NCI-H2029 treated with DMSO at 0.1 percent for 48 hours (cell line): ENCODE measurements at regions not wholly inside any gene's neighbourhood (a gene's known extent, or its start where the extent isn't known, plus 50 kb on each side); places are given as distances from the start of the nearest gene placed in this dataset.

Source experiments
- DNase-seq: peaks from one replicate; lab custom pipeline; 2025; lab: John Stamatoyannopoulos, UW

GRCh38 chr9:95615246-95615645 is 98.5 kb upstream of the PTCH1 start:
- DNase-seq = no peak

- no peak for DNase-seq
Observed at GRCh38 chr9:95613670-95614069, 96.9 kb upstream of the PTCH1 start.

DNA sequence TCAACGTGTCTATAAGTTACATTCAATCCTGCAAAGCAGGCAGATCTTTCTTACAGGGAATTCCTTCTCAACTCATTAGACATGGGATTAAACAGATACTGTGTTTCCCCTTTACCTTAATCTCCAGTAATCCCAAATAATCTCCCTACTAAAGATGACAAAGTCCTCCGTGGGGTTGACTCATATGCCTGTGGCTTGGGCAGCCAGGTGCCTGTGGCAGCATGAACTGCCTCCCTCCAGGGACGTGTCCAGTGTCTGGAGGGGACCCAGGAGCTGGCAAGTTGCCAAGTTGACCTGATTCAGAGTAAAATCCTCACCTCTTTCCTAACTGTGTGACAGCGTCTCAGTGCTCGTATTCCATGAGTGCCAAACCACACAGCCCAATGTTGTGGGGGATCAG is 94.6 kb upstream of the PTCH1 start:
- no peak for DNase-seq

GRCh38 chr9:95610006-95610785 is 93.4 kb upstream of the PTCH1 start:
- no peak for DNase-seq

- no peak for DNase-seq
Observed at GRCh38 chr9:95609426-95609825, 92.7 kb upstream of the PTCH1 start.

DNA sequence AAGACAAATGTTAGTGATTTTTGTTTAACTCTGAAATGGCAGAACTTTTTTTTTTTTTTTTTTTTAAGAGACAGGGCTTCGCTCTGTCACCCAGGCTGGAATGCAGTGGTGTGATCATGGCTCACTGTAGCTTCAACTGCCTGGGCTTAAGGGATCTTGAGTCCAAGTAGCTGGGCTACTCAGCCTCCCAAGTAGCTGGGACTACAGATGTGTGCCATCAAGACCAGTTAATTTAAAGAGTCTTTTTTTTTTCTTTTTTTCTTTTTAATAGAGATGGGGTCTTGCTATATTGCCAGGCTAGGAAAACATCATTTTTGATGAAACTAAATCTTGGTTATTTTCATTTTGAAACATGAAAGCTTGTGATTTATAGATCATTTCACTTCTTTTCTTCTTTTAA is 91.6 kb upstream of the PTCH1 start:
- no peak for DNase-seq

GRCh38 chr9:95607507-95607906 is 90.7 kb upstream of the PTCH1 start:
- DNase-seq = no peak

GRCh38 chr9:95606489-95607350 is 89.9 kb upstream of the PTCH1 start:
- DNase-seq = no peak

- no peak for DNase-seq
Observed at GRCh38 chr9:95605816-95606488, 89.2 kb upstream of the PTCH1 start.

DNA sequence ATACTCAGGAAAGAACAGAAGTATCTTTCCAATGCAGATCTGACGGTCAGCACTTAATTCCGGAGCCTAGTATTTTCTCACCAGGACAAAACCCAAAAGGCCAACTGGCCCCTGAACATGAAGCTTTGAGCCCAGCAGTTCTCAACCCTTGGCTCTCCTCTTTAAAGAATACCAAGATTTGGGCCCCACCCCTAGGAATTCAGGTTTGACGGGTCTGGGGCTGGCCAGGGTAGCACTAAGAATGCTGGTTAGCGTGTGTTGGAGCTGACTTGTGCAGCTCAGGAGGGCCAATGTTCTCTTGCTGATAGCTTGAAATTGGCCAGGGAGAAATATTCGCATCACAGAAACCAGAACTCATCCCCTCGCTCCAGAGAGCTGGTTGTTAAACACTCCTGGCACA is 88.3 kb upstream of the PTCH1 start:
- DNase-seq = no peak

- no peak for DNase-seq
Observed at GRCh38 chr9:95598236-95598635, 81.5 kb upstream of the PTCH1 start.

DNA sequence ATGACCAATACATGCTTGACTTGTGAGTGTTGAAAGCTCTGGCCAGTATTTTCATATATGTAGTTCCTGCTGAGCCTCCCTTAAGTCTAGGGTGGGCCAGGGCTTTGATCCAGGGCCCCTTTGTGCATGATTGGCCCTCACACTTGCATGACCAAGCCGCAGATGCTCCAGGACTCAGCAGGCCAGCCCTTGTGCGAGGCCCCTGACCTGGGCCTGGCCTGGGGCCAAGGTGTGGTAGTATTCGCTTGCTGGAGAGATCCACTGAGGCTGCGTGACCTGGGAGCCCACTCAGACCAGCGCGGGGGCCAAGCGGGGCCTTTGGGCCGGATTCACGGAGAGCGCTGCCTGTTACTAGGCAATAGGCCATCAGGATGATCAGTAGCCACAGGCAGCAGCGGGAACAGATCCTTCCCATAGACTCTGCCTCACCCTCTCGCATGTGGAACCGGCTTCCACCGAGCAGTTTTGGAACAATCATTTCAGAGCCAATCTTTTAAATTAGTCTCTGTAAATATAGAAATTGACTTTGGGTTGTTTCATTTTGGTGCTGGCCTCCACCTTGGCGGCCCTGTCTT is 79.0 kb upstream of the PTCH1 start:
- no peak for DNase-seq

DNA sequence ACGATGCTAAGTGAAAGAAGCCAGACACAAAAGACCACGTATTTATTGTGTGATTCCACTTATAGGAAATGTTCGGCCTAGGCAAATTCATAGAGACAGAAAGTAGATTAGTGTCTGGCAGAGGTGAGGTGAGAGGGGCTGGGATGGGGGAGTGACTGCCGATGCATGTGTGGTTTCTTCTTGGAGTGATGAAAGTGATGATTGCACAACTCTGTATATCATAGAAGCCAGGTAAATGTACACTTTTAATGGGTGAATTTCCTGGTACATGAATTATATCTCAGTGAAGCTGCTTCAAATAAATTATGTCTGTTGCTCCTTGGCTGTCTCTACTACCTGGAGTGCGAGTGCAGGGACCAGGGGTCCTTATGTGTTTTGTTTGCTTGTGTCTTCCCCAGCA is 76.2 kb upstream of the PTCH1 start:
- DNase-seq = no peak

DNA sequence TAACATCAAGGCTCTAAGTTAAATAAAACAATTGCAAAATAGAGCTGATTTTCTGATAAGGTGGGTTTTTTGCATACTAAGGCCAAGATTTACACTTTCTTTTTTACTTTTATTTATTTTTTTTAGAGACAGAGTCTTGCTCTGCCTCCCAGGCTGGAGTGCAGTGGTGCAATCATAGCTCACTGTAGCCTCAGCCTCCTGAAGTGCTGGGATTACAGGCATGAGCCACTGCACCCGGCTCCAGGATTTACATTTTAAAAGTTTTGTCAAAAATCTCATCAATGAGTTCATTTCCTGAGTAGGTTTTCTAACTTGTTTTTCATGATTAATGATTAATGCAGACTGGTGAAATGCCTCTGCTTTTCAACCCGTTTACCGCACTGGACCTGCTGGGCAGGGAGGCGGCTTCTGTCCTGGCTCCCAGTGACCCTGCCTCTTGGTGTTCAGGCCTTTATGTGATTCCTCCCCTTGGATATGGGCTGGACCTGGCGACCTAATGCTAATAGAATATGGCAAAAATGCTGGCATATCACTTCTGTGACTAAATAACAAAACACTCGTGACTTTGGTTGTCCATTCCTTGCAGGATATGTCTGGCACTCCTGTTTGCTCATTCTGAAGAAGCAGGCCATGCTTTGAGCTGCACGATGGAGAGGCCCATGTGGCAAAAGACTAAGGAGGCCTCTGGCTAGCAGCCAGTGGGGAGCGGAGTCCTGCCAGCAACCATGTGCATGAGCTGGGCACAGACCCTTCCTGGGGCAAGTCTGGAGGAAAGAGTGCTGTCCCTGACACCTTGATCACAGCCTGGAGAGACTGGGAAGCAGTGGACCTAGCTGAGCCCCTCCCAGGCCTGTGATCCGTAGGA is 72.2 kb upstream of the PTCH1 start:
- DNase-seq = no peak

DNA sequence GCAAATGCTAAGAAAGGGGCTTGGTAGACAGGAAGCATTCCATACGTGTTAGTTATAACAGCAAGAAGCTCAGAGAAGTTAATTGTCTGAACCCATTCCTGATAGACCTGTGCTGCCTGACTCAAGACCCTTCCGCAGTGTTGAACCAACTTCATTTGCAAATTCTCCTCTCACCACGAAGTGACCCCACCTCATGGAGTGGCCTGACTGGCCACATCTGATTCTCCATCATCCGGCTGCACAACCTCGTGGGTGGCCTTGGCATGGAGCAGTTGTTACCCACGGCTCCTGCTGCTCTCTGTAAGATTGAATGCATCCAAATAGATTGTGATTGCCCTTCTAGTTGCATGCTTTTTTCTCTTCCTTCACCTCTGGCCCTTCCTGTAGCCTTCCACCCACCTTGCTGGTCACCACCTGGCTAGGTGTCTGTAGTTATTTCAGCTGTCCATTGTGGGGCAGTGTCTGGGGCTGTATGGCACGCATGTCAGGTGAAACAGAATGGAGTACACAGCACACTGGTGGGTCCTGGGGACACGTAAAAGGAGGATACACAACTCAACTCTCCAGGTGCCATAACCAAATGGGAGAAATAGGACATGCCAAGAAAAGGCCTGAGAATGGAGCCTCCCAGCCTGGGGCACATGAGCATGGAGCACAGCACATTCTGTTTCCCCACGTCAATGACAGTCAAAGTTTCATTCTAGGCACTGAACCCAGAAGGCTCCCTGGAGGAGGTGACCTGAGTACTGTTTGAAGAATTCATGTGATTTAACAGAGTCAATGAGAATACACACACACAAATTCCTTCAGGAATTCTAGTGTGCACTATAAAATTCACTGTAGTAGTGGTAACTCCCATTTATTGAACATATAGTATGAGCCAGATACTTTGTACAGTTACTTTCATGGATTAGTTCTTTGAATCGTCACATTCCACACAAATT is 70.5 kb upstream of the PTCH1 start:
- DNase-seq = no peak

GRCh38 chr9:95586326-95586725 is 69.6 kb upstream of the PTCH1 start:
- no peak for DNase-seq

DNA sequence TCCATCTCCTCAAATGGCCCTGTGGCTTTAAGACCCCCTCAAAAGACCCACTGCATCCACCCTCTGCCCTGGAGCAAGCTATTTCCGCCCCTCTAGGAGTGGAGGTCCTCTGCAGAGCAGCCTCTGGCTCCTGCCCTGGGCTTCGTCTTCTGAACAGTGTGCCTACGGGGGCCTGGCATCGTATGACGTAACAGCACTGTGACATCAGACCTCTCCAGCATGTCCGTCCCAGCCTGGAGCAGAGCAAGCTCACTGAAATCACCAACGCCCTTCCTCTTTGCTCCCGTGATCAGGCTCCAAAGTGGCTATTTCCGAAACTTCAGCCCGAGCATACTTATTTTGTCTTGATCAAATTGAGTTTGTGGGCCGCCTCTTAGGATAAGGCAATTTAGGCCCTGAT is 69.1 kb upstream of the PTCH1 start:
- no peak for DNase-seq

GRCh38 chr9:95584176-95584575 is 67.4 kb upstream of the PTCH1 start:
- no peak for DNase-seq

GRCh38 chr9:95581900-95582299 is 65.1 kb upstream of the PTCH1 start:
- DNase-seq = no peak
